ENCODE measurements at regions not wholly inside any gene's neighbourhood (a gene's known extent, or its start where the extent isn't known, plus 50 kb on each side); places are given as distances from the start of the nearest gene placed in this dataset.

GRCh38 chr13:40180776-40181175 lies 485.7 kb downstream of the FOXO1 start:
- no peak for DNase-seq (ENCODE audit: low read depth in 3 of 3, low spot score in 2 of 3)

GRCh38 chr13:40181203-40181845 lies 485.1 kb downstream of the FOXO1 start:
- no peak for DNase-seq (ENCODE audit: low read depth in 3 of 3, low spot score in 2 of 3)

GRCh38 chr13:40182591-40182990 lies 483.9 kb downstream of the FOXO1 start:
- DNase-seq (ENCODE audit: low read depth in 3 of 3, low spot score in 2 of 3) = no peak

- DNase-seq (ENCODE audit: low read depth in 3 of 3, low spot score in 2 of 3) = no peak
Measured at GRCh38 chr13:40185414-40185813, 481.0 kb downstream of the FOXO1 start.

- no peak for DNase-seq (ENCODE audit: low read depth in 3 of 3, low spot score in 2 of 3)
Measured at GRCh38 chr13:40186041-40186440, 480.4 kb downstream of the FOXO1 start.

- no peak for DNase-seq (ENCODE audit: low read depth in 3 of 3, low spot score in 2 of 3)
Measured at GRCh38 chr13:40186626-40187323, 479.7 kb downstream of the FOXO1 start.

- no peak for DNase-seq (ENCODE audit: low read depth in 3 of 3, low spot score in 2 of 3)
Measured at GRCh38 chr13:40187324-40187795, 479.1 kb downstream of the FOXO1 start.

- no peak for DNase-seq (ENCODE audit: low read depth in 3 of 3, low spot score in 2 of 3)
Measured at GRCh38 chr13:40187841-40188591, 478.4 kb downstream of the FOXO1 start.

- no peak for DNase-seq (ENCODE audit: low read depth in 3 of 3, low spot score in 2 of 3)
Measured at GRCh38 chr13:40189426-40189825, 477.0 kb downstream of the FOXO1 start.

GRCh38 chr13:40189898-40190630 lies 476.4 kb downstream of the FOXO1 start:
- DNase-seq (ENCODE audit: low read depth in 3 of 3, low spot score in 2 of 3) = no peak

- no peak for DNase-seq (ENCODE audit: low read depth in 3 of 3, low spot score in 2 of 3)
Measured at GRCh38 chr13:40190641-40191100, 475.8 kb downstream of the FOXO1 start.

- DNase-seq (ENCODE audit: low read depth in 3 of 3, low spot score in 2 of 3) = no peak
Measured at GRCh38 chr13:40191186-40191980, 475.1 kb downstream of the FOXO1 start.

GRCh38 chr13:40192452-40192851 lies 474.0 kb downstream of the FOXO1 start:
- DNase-seq (ENCODE audit: low read depth in 3 of 3, low spot score in 2 of 3) = no peak

GRCh38 chr13:40192858-40193257 lies 473.6 kb downstream of the FOXO1 start:
- DNase-seq (ENCODE audit: low read depth in 3 of 3, low spot score in 2 of 3) = no peak

- DNase-seq (ENCODE audit: low read depth in 3 of 3, low spot score in 2 of 3) = no peak
Measured at GRCh38 chr13:40193286-40194223, 472.9 kb downstream of the FOXO1 start.

- DNase-seq (ENCODE audit: low read depth in 3 of 3, low spot score in 2 of 3) = no peak
Measured at GRCh38 chr13:40194224-40194806, 472.1 kb downstream of the FOXO1 start.

GRCh38 chr13:40197049-40197448 lies 469.4 kb downstream of the FOXO1 start:
- no peak for DNase-seq (ENCODE audit: low read depth in 3 of 3, low spot score in 2 of 3)

- DNase-seq (ENCODE audit: low read depth in 3 of 3, low spot score in 2 of 3) = no peak
Measured at GRCh38 chr13:40197936-40198595, 468.4 kb downstream of the FOXO1 start.
